Nephron (organoid): ENCODE measurements at regions not wholly inside any gene's neighbourhood (a gene's known extent, or its start where the extent isn't known, plus 50 kb on each side); places are given as distances from the start of the nearest gene placed in this dataset.

Source experiments
- H3K27ac Mint-ChIP-seq, 3 experiments: 2 replicates each; pipeline ENCODE4 v1.8.0; 2020; ENCODE audit warnings: mixed read lengths in 3 of 3, mild to moderate bottlenecking in 2 of 3, moderate library complexity in 1 of 3
- H3K27me3 Mint-ChIP-seq: 2 replicates; pipeline ENCODE4 v1.8.0; 2021; ENCODE audit warnings: low read depth, mild to moderate bottlenecking, moderate library complexity, mixed read lengths
- H3K36me3 Mint-ChIP-seq: 2 replicates; pipeline ENCODE4 v1.8.0; 2020; ENCODE audit warnings: low read depth, mixed read lengths
- H3K4me1 Mint-ChIP-seq: 2 replicates; pipeline ENCODE4 v1.8.0; 2020; ENCODE audit warnings: mixed read lengths
- H3K4me3 Mint-ChIP-seq, 3 experiments: 2 replicates each; pipeline ENCODE4 v1.8.0; 2020; ENCODE audit warnings: mild to moderate bottlenecking in 3 of 3, mixed read lengths in 3 of 3, moderate library complexity in 2 of 3
- H3K9me3 Mint-ChIP-seq: 2 replicates; pipeline ENCODE4 v1.8.0; 2020; ENCODE audit warnings: mixed read lengths
- TF ChIP-seq, protein P1 (sequence below), 3 experiments: fragments of 200-600 bp; sonication (generic); IDR thresholded peaks; one replicate each; pipeline ENCODE4 v1.5.0; 2021; ENCODE audit warnings: antibody characterized with exemption in 3 of 3; ENCODE audit not compliant: unreplicated experiment in 3 of 3

DNA sequence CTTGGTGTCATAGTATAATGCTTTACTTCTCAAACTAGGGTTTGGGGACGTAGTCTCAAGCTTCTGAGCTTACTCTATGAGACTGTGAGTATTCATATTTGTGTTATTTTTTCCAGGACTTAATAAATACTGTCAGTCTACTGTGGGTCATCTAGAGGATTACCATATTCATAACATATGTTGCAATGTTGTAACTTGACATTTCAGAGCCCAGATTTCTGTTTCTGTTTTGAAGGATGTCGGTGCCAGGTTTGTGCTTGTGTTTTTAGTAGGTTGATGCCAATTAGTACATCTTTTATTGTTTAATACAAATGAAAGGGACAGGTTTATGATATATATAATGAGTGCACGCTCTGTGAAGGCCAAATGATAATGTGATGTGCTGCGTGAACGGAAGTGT is 69.6 kb downstream of the SPANXN4 start:
- H3K4me3 Mint-ChIP-seq: no peak overlapping the region

GRCh38 chrX:143094417-143095023 is 68.8 kb downstream of the SPANXN4 start:
- Mint-ChIP-seq H3K27me3 (peaks cover 3% of the 10 kb centered on the region), H3K27ac (no peak overlapping the region), H3K4me1 (no peaks in the 10 kb centered on the region), H3K4me3 (no peak overlapping the region), H3K36me3 (no peaks in the 10 kb centered on the region), H3K9me3 (peaks cover 8% of the 10 kb centered on the region)
- TF ChIP-seq, protein P1, sequence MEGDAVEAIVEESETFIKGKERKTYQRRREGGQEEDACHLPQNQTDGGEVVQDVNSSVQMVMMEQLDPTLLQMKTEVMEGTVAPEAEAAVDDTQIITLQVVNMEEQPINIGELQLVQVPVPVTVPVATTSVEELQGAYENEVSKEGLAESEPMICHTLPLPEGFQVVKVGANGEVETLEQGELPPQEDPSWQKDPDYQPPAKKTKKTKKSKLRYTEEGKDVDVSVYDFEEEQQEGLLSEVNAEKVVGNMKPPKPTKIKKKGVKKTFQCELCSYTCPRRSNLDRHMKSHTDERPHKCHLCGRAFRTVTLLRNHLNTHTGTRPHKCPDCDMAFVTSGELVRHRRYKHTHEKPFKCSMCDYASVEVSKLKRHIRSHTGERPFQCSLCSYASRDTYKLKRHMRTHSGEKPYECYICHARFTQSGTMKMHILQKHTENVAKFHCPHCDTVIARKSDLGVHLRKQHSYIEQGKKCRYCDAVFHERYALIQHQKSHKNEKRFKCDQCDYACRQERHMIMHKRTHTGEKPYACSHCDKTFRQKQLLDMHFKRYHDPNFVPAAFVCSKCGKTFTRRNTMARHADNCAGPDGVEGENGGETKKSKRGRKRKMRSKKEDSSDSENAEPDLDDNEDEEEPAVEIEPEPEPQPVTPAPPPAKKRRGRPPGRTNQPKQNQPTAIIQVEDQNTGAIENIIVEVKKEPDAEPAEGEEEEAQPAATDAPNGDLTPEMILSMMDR (IDR thresholded peaks at IDR 0.05; ENCODE audit: unreplicated experiment in 3 of 3): no peak

More for the DNA sequence above, 69.6 kb downstream of the SPANXN4 start:
- no peaks in the 10 kb centered on the region for H3K4me1 Mint-ChIP-seq
- H3K36me3 Mint-ChIP-seq: no peaks in the 10 kb centered on the region
- H3K9me3 Mint-ChIP-seq: peaks cover 8% of the 10 kb centered on the region
- TF ChIP-seq, protein P1 (IDR thresholded peaks at IDR 0.05; ENCODE audit: unreplicated experiment in 3 of 3): no peak
- no peak overlapping the region for H3K27ac Mint-ChIP-seq
- peaks cover 3% of the 10 kb centered on the region for H3K27me3 Mint-ChIP-seq
